HCT116 (cell line): ENCODE measurements at regions not wholly inside any gene's neighbourhood (a gene's known extent, or its start where the extent isn't known, plus 50 kb on each side); places are given as distances from the start of the nearest gene placed in this dataset.

Experiments used
- EZH2 ChIP-seq: fragments of 200-600 bp; sonication (generic); IDR thresholded peaks from 2 replicates; pipeline ENCODE4 v1.6.1; 2017; ENCODE audit warnings: antibody characterized with exemption, mixed run types
- EZH2phosphoT487 ChIP-seq: fragments of 200-600 bp; IDR thresholded peaks from 2 replicates; pipeline ENCODE4 v1.6.1; 2018; ENCODE audit warnings: antibody characterized with exemption, borderline replicate concordance
- POLR2A ChIP-seq: IDR thresholded peaks from 2 replicates; pipeline ENCODE4 v1.7.0; 2011; ENCODE audit warnings: borderline replicate concordance; ENCODE audit not compliant: insufficient read depth, insufficient read length; ENCODE audit errors: extremely low read depth
- POLR2AphosphoS5 ChIP-seq: IDR thresholded peaks from 2 replicates; pipeline ENCODE4 v1.6.1; 2011; ENCODE audit warnings: mild to moderate bottlenecking, low read depth, low read length, moderate library complexity
- RAD21 ChIP-seq: IDR thresholded peaks from 2 replicates; pipeline ENCODE4 v1.6.1; 2012; ENCODE audit warnings: low read depth, mild to moderate bottlenecking
- YY1 ChIP-seq: IDR thresholded peaks from 2 replicates; pipeline ENCODE4 v1.6.1; 2011; ENCODE audit warnings: low read length, low read depth, moderate library complexity, mild to moderate bottlenecking; ENCODE audit not compliant: insufficient replicate concordance; ENCODE audit errors: extremely low read depth
- TF ChIP-seq, protein P1 (sequence below), 3 experiments: fragments of 200-600 bp in 1 of 3; sonication (generic) in 1 of 3; IDR thresholded peaks in 2 of 3; conservative IDR thresholded peaks in 1 of 3; 2 replicates each; pipeline ENCODE4 v1.5.1; 2012 to 2017; ENCODE audit warnings: low read depth in 2 of 3, low read length in 2 of 3, antibody characterized with exemption in 1 of 3, borderline replicate concordance in 1 of 3, control low read depth in 1 of 3, mild to moderate bottlenecking in 1 of 3, mixed read lengths in 1 of 3, mixed run types in 1 of 3, moderate library complexity in 1 of 3; ENCODE audit not compliant: insufficient read depth in 1 of 3
- TF ChIP-seq, protein P2 (sequence below): IDR thresholded peaks from 2 replicates; pipeline ENCODE4 v1.6.1; 2012; ENCODE audit warnings: low read depth

DNA sequence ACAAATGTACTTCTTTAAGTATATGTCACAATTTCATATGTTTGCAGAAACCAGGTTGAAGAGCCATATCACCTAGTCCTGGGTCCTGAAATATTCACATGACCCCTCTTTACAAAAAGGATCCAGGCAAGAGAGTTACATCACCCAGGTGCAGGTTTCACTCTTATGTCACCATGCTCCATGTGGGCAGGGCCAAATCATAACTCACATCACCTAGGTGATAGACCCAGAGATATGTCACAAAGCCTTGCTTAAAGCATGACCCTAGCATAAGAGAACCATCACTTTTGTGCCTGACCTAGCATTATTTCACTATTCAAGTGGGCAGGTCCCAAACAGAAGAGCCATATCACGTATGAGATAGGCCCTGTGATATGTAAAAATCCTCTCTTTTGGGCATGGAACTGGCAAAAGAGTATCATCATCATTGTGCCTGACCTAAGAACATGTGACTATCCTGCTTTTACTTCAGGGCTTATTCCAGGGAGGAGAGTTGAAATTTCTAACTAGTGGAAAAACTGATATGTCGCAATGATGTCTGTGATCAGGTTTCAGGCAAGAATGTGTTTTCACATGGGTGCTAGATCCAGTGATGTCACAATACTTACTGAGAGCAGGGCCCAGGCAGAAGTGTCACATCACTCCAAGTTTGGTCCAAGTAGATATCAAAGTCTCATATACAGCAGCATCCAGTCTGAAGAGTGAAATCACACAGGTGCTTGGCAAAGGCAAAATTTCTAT lies 909.9 kb upstream of the AMELY start:
- TF ChIP-seq, protein P1, sequence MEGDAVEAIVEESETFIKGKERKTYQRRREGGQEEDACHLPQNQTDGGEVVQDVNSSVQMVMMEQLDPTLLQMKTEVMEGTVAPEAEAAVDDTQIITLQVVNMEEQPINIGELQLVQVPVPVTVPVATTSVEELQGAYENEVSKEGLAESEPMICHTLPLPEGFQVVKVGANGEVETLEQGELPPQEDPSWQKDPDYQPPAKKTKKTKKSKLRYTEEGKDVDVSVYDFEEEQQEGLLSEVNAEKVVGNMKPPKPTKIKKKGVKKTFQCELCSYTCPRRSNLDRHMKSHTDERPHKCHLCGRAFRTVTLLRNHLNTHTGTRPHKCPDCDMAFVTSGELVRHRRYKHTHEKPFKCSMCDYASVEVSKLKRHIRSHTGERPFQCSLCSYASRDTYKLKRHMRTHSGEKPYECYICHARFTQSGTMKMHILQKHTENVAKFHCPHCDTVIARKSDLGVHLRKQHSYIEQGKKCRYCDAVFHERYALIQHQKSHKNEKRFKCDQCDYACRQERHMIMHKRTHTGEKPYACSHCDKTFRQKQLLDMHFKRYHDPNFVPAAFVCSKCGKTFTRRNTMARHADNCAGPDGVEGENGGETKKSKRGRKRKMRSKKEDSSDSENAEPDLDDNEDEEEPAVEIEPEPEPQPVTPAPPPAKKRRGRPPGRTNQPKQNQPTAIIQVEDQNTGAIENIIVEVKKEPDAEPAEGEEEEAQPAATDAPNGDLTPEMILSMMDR (IDR thresholded peaks at IDR 0.05 in 2 of 3, conservative IDR thresholded peaks at IDR 0.05 in 1 of 3; ENCODE audit: borderline replicate concordance in 1 of 3, insufficient read depth in 1 of 3, low read depth in 2 of 3, low read length in 2 of 3), result no peak
- TF ChIP-seq RAD21 (no peak), YY1 (no peak), EZH2 (no peak), POLR2AphosphoS5 (no peak), EZH2phosphoT487 (no peak), POLR2A (no peak)
- TF ChIP-seq, protein P2, sequence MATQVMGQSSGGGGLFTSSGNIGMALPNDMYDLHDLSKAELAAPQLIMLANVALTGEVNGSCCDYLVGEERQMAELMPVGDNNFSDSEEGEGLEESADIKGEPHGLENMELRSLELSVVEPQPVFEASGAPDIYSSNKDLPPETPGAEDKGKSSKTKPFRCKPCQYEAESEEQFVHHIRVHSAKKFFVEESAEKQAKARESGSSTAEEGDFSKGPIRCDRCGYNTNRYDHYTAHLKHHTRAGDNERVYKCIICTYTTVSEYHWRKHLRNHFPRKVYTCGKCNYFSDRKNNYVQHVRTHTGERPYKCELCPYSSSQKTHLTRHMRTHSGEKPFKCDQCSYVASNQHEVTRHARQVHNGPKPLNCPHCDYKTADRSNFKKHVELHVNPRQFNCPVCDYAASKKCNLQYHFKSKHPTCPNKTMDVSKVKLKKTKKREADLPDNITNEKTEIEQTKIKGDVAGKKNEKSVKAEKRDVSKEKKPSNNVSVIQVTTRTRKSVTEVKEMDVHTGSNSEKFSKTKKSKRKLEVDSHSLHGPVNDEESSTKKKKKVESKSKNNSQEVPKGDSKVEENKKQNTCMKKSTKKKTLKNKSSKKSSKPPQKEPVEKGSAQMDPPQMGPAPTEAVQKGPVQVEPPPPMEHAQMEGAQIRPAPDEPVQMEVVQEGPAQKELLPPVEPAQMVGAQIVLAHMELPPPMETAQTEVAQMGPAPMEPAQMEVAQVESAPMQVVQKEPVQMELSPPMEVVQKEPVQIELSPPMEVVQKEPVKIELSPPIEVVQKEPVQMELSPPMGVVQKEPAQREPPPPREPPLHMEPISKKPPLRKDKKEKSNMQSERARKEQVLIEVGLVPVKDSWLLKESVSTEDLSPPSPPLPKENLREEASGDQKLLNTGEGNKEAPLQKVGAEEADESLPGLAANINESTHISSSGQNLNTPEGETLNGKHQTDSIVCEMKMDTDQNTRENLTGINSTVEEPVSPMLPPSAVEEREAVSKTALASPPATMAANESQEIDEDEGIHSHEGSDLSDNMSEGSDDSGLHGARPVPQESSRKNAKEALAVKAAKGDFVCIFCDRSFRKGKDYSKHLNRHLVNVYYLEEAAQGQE, result no peak
